ENCODE measurements at regions not wholly inside any gene's neighbourhood (a gene's known extent, or its start where the extent isn't known, plus 50 kb on each side); places are given as distances from the start of the nearest gene placed in this dataset.
A peak's percentile ranks its signal among the peaks of the same experiment; 100 is the strongest.

DNA sequence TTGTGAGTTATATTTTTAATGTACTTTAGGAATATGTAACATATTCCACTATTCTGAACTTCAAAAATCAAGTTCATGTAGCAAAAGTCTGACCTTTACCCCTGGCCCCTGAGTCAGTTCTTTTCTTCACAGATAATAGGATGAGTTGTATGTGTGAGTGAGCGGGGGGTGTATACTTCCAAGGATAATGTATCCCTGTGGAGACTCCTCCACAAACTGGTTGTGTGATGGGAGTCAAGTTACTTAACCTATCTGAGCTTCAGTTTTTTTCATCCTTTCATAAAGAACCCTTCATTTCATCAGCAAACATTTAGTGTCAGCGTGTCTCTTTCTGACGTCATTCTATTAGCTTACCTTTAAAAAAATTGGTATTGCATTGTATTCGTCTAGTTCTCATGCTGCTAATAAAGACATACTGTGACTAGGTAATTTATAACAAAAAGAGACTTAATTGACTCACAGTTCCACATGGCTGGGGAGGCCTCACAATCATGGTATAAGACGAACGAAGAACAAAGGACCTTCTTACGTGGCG lies 288.1 kb upstream of the GPC6 start:
- DNase-seq (ENCODE audit: low read depth, low spot score) = no peak

DNA sequence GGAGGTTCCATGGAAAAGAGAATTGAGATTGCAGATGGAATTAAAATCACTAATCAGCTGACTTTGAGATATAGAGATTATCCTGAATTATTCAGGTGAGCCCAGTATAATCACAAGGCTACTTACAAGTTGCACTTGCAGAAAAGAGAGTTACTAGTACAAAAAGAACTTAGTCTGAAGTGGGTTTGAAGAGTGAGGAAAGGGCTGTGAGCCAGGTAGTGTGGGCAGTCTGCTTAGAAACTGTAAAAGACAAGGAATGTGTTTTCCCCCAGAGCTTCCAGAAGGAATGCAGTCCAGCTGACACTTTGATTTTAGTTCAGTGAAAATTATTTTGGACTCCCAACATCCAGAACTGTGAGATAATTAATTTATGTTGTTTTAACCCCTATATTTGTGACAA lies 285.4 kb upstream of the GPC6 start:
- no peak for DNase-seq (ENCODE audit: low read depth, low spot score)

DNA sequence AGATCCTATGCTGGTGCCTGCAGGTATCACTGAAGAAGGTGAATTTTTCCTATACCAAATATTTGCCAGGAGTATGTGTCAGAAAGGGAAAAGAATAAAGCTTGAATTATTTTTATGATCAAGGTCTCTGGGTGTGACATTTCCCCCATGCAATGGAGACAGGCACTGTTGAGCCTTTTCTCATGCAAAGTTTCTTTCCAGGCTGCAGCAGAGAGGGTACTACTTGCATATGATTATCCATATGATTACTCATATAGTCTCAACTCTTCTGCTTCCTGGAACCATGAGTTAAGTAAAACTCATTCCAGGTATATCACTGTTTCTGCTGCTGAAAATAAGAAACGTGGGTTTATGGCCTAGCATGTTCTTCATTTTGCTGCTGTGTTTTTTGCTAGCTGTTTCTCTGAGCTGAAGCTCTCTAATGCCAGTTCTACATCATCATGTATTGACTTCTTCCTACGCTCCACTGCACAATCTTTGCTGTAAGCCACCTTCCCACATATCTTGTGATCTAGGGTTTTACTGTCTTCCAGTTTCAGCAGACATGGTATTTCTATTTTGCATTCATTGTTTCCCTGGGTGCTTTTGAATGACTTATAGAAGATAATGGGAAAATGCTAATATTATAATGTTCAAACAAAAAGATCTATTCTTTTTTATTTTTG lies 278.7 kb upstream of the GPC6 start:
- DNase-seq (ENCODE audit: low read depth, low spot score) = no peak

DNA sequence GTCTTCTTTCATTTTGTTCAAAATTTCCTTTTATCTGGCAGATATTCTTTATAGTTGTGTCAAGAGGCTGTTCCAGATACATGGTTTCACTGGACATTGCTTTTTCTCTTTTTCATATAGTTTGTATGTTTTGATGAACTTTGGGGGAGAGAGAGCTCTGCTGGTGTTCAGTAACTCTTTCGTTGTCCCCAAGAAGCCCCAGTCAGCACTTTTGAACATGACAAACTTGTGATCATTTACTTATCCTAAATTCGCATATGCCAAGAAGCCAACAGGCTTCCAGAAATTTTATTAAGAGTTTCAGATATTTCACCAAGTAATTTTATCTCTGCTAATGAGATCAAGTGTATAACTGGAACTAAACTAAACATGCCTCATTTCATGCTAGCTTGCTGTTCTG lies 275.8 kb upstream of the GPC6 start:
- DNase-seq (ENCODE audit: low read depth, low spot score) = no peak

DNA sequence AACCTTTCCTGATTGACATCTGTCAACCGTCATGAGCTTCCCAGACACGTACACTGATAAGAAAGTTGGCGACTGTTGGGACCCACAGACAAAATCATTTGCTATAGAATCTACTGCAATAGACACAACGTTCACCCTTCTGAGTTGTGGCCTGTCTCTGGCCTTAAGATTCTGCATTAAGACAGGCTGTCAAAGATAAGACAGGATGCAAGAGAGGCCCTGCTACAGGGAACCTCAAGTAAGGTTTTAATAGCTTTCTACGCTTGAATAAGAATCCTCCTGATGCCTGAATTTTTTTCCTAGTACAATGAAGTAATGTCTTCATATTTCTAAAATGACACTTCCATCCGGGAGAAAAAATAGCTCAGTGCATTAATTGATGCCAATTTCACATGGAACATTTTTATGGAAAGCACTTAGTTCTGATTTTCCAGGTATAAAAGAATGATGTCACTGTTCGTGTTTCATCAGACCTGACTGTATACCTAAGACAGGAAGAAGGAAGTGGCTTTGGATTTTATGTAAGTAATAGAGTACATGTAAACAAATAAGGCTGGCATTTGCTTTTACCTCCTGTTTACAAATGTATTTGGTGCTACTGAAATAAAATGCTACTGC lies 275.2 kb upstream of the GPC6 start:
- DNase-seq (ENCODE audit: low read depth, low spot score) = no peak

DNA sequence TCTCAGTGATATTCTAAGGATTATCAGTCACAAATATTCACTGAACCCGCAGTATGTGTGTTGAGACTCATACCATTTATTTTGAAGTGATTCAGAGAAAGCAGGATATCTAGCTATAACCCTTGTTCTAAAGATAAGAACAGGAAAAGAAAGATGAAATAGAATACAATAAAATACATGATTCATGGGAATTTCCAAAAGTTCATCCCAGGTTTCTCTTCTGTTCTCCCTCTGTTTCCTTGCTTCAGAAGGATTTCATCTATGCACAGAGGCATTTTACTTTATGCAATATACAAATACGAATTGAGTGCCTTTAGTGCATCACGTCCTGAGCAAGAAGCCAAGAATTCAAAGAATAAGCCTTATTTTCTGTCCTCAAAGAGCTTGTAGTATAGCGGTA lies 274.4 kb upstream of the GPC6 start:
- DNase-seq (ENCODE audit: low read depth, low spot score) = no peak

DNA sequence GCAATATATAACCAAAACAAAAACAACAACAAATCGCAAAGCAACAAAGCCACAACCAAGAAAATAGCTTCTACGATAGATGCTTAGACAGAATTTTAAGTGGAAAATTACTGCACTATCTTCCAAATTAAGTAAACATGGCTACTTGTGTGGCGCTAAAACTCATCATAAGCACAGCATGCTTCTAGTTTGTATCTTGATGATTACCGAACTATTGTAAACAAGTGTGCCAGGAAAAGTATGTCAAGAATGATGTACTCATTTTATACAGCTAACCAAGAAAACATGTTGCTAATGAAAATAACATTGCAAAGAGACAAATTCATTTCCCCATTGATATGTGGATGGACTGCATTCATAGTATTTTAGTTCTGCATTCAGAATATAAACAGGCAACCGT lies 271.9 kb upstream of the GPC6 start:
- no peak for DNase-seq (ENCODE audit: low read depth, low spot score)

DNA sequence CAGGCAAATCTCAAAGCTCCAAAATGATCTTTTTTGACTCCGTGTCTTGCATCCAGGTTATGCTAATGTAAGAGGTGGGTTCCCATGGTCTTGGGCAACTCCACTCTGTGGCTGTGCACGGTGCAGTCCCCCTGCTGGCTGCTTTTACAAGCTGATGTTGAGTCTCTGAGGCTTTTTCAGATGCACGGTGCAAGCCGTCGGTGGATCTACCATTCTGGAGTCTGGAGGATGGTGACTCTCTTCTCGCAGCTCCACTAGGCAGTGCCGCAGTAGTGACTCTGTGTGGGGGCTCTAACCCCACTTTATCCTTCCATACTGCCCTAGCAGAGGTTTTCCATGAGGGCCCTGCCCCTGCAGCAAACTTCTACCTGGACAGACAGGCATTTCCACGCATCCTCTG lies 266.8 kb upstream of the GPC6 start:
- DNase-seq (ENCODE audit: low read depth, low spot score) = no peak

DNA sequence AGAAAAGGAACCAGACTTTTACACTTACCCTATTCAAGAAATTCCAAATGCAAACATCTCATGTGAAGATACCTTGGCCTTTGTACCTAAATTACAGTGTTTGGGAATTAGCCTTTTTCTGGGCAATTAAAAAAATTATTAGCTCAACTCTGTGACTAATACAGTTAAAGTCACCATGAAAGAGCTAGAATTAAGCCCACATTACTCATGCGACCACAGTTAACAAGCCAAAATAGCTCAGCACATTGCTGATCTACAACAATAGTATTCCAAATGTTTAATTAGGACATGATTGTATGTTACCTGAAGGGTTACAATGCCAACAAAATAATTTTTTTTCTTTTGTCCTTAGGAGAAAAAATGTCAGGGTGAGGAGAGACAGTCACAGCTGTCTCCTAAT lies 263.6 kb upstream of the GPC6 start:
- no peak for DNase-seq (ENCODE audit: low read depth, low spot score)

DNA sequence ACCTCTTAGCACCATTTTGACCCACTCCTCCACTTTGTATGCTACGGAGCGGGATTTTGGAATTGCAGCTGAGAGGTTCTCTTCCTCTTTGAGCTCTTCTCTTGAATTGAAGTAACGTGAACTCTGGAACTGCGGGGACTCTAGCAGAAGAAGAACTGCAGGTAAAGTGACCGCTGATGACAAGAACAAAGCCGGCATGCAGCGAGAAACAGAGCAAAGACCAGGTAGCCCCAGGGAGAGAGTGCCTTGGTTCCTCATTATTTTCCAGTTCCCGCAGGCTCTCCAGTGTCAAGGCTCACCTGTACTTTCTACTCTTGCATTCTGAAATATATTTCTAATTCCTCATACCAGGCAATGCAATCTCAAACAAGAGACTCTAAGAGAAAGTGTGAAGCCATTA lies 260.3 kb upstream of the GPC6 start:
- no peak for DNase-seq (ENCODE audit: low read depth, low spot score)

DNA sequence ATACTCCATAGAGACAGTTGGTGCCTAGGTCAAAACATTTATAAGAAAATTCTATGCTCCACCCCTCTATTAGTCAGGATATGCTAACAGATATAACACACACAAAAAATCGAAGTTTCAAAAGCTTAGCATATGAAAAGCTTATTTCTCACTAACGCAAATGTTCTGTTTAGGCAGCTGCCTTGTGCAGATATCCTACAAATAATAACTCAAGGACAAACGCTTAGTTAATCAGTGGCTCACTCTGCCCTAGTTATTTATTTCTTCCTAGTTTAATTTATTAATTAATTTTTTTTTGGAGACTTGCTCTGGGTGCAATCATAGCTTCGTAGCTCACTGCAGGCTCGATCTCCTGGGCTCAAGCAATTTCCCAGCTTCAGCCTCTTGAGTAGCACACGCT lies 259.7 kb upstream of the GPC6 start:
- DNase-seq (ENCODE audit: low read depth, low spot score) = no peak

DNA sequence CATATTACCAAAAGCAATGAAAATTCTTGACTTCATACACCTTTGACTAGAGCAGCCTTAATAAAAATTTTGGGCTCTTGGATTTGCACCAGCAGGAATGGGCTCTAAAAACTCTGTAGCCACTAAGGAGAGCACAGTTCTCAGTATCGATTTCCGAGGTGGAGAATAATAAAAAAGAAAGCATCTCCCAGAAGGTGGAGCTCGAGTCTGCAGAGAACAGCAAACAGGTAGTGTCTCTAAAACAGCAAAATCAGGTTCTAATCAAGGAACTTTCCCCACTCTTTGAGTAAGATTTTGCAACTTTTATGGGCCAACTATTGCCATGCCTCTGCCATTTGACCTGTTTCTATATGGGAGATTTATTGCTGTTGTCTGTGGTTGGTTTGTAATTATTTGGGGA lies 258.7 kb upstream of the GPC6 start:
- DNase-seq (ENCODE audit: low read depth, low spot score) = no peak

DNA sequence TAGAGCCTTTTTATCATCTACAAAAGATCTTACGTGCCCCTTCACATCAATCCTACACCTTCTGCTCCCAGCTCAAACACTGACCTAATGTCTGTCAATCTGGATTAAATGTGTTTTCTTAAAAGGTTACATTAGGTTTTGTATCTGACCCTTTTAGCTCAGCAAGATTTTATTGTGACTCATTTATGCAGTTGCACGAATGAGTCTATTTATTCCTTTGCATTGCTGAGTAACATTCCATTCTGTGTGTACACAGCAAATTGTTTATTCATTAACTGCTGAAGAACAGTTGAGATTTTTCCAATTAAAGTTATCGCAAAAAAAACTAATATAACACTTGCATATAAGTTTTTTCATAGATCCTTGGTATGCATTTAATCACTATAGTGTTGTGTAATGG lies 253.9 kb upstream of the GPC6 start:
- DNase-seq (ENCODE audit: low read depth, low spot score) = no peak

DNA sequence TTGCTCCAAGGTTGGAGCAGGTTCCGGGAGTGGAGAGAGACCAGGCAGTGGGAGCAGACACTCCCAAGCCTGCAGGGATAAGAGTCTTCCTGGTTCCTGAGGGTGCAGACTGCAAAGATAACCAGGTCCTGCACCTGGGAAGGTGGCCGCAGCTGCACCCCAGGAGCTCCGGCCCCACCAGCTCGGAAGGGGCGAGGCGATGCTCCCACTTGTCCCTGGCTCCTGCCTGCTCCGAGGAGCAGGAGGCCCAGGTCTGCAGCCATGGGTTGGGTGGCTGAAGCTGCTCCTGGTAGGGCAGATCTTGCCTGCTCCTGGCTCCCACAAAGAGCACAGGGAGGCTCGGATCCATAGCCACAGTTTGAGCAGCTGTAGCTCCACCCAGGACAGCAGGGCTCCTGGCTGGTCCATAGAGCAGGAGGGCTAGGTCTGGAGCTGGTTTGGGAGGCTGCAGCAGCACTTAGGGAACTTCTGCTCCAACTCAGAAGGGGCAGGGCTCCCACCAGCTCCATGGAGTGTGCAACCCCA lies 251.6 kb upstream of the GPC6 start:
- no peak for DNase-seq (ENCODE audit: low read depth, low spot score)

DNA sequence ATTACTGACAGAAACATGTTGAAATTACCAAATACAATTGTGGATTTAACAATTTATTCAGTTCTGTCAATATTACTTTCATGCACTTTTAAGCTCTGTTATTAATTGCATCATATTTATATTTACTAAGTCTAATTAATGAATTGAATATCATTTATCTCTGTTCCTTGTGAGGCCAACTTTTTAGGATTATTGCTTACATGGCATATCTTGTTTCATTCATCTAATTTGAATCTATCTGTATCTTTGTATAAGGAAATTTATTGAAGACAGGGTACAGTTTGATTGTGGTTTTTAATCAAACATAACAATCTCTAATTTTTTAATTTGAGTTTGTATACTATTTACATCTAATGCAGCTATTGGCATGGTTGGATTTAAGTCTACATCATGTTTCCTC lies 249.9 kb upstream of the GPC6 start:
- DNase-seq (ENCODE audit: low read depth, low spot score) = no peak

DNA sequence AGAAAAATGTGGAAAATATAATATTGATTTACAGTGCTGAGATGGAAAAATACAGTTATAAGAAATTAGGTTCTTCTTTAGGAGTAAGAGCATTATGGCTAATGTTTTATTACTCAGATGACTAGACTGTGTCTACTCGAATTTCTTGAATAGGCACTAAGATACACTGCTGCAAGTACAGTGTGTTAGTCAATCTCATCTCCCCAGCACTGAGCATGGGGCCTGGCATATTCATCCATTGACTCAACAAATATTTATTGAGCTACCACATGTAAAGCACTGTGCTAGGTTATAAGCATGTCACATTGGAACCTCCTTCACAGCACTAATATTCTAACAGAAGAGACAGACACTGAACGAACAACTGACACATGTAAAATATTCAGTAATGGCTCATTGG lies 242.5 kb upstream of the GPC6 start:
- DNase-seq (ENCODE audit: low read depth, low spot score) = no peak

DNA sequence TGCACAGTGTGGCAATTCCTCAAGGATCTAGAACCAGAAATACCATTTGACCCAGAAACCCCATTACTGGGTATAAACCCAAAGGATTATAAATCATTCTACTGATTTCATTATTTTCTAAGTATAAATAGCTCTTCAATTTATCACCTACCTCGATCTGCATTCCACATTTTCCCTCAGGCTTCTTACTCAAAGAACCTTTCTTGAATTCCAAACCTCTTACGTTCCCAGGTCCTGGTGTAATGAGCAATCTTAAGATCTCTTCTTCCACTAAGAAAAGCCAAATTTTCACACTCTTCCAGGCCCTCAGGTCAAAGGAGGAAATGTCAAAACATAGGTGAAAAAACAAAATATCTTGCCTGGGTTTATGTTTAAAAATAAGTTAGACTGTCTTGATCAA lies 237.3 kb upstream of the GPC6 start:
- no peak for DNase-seq (ENCODE audit: low read depth, low spot score)

DNA sequence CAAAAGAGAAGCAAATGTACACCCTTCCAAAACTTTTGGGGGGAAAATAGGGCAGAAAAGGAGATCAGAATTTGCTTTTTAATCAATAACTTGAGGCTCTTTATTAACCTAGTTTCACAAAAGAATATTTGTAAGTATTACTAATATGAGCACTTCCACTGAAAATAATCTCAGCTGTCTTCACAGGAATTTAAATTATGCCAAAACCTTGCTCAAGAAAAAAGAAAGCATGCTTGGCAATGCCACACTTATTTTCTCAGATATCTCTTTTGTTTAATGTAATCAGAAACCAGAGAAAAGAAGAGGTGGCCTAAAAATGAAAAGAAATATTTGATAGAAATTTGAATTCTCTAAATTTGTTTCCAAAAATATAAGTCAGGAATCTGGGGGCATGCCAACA lies 234.9 kb upstream of the GPC6 start:
- no peak for DNase-seq (ENCODE audit: low read depth, low spot score)

DNA sequence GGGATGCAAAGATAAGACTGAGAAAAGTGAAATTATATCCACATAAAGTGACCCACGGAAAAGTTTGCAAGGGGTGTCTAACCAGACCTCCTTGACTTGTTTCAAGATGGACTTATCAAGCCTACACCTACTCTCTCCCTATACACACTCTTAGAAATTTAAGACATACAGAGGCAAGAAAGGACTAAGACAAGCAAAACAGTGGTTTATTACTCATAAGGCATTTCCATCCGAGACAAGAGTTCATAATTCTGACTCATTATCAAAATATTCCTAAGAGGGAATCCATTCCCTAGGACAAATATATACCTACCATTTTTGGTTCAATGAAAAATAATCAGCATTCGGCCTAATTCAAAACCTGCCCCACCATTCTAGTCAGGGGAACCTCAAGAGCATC lies 232.6 kb upstream of the GPC6 start:
- peak; percentile 24 for DNase-seq (ENCODE audit: low read depth, low spot score)

DNA sequence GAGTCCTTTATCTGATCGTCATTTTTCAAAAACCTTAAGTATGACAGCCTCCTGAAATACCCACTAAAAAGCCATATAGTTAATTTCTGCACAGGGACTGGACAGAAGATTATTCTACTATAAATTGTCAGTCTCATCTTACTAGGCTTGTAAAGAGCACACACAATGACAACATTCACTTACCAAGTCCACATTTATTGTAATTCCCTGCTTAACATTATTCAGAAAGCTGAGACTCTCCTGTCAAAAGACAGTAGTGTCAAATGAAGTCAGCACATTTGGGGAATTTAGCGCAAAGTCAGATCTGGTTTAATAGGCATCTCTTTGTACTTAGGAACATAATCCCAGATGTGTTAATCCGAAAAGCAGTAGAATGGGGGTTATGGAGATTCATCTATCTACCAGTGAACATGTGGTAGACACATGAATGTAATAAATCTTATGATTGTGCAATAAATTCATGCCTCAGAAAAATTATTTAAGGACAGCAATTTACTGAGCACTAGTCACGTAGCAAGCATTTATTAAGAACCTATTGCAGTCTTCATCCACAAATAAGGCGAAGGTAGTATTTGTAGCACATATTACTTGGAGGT lies 224.6 kb upstream of the GPC6 start:
- DNase-seq (ENCODE audit: low read depth, low spot score) = no peak

DNA sequence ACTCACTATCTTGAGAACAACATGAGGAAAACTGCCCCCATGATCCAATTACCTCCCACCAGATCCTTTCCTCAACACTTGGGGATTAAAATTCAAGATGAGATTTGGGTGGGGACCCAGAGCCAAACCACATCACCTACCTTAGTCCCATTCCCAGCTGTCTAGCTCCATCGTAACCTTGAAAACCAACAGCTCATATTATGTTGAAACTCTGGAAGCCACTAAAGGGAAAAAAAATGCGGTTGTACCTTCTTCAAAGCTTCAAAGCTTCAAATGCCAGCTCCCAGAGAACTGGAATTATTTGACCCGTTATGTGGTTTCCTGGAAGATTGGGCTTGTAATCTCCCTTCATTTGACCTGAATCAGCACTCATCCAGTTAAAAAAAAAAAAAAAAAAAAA lies 223.1 kb upstream of the GPC6 start:
- DNase-seq (ENCODE audit: low read depth, low spot score) = no peak

DNA sequence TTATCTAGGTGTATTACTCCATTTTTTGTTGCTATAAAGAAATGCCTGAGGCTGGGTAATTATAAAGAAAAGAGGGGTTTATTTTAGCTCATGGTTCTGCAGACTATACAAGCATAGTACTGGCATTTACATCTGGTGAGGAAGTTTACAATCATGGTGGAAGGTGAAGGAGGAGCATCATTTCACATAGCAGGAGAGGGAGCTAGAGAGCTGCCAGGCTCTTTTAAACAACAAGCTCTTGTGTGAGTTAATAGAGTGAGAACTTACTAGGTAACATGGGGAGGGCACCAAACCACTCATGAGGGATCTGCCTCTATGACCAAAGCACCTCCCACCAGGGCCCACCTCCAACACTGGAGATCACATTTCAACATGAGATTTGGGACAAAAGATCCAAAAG lies 221.7 kb upstream of the GPC6 start:
- no peak for DNase-seq (ENCODE audit: low read depth, low spot score)

DNA sequence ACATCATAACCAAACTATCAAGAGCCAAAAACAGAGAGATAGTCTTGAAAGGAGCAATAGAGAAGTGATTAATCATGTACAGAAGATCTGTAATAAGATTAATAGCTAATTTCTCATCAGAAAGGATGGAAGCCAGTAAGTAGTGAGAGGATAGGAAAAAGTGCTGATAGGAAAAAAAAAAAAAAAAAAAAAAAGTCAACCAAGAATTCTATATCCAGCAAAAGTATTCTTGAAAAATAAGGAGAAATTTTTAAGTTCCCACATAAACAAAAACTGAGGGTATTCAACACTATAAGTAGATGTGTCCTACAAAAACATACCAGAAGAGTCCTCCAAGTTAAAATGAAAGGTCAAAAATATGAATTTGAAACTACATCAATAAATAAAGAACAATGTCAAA lies 218.7 kb upstream of the GPC6 start:
- DNase-seq (ENCODE audit: low read depth, low spot score) = no peak
